ENCODE measurements at regions not wholly inside any gene's neighbourhood (a gene's known extent, or its start where the extent isn't known, plus 50 kb on each side); places are given as distances from the start of the nearest gene placed in this dataset.

DNA sequence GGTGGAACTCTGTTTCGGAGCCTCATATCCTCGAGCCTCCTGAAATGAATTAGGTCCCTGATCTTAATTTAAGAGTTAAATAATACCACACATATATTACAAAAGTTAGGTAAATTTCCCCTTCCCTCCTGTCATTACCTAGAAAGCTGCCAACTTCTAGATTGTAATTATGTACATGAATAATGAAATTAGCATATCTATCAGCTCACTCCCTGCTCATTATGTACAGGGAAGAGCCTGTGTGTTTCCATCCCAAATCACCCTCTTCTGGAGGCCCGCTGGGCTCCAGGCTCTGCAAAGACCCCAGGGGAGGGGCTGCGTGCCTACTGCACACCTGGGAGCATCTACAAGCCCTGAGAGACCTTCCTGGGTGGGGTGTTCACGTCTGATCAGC is 384.1 kb downstream of the MN1 start:
- Mint-ChIP-seq H3K36me3 (no peaks in the 10 kb centered on the region), H3K9me3 (ENCODE audit: low read depth) (no peaks in the 10 kb centered on the region)

DNA sequence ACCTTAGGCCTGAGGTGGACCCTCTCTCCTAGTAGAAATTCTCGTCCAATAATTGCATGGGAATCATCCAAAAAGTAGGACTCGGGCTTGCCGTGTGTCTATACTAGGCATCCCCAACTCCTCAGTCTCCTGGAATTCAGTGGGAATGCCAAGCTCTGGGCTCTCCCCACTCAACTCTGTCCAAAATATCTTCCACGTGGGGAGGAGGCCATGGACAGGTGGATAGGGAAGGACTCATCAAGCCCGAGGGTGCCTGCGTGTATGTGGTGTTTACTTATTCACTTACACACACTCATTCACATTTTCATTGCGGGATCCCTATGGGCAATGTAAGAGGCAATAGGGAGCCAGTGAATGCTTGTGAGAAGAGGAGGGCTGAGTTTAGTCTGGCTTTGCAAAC is 383.3 kb downstream of the MN1 start:
- H3K4me3 Mint-ChIP-seq = no peak overlapping the region
- H3K4me1 Mint-ChIP-seq (ENCODE audit: low read depth) = no peaks in the 10 kb centered on the region
- no peaks in the 10 kb centered on the region for H3K36me3 Mint-ChIP-seq
- H3K27ac Mint-ChIP-seq = no peak overlapping the region
- peaks cover 17% of the 10 kb centered on the region for H3K27me3 Mint-ChIP-seq
- H3K9me3 Mint-ChIP-seq (ENCODE audit: low read depth) = no peaks in the 10 kb centered on the region

More for the DNA sequence above, 384.1 kb downstream of the MN1 start:
- Mint-ChIP-seq H3K27me3 (peaks cover 17% of the 10 kb centered on the region), H3K27ac (no peak overlapping the region), H3K4me3 (no peak overlapping the region), H3K4me1 (ENCODE audit: low read depth) (no peaks in the 10 kb centered on the region)

DNA sequence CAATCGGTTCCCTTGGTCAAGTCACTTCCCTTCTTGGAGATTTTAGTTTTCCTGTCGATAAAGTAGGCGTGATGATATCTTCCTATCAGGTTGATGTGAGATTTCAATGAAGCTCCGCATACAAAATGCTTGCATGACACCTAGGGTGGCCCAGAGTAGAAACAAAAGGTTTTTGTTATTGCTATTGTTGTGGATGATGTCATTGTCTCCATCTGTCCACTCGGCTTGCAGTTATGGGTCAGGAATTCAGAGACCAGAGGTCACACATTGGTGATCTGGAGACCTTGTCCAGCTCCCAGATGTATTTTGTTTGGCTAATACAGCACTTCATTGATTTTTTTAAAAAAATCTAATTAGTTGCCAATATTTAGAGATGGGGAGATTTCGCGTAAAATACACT is 382.1 kb downstream of the MN1 start:
- no peak overlapping the region for H3K27ac Mint-ChIP-seq
- H3K36me3 Mint-ChIP-seq = no peaks in the 10 kb centered on the region
- no peaks in the 10 kb centered on the region for H3K4me1 Mint-ChIP-seq (ENCODE audit: low read depth)
- H3K27me3 Mint-ChIP-seq = peaks cover 21% of the 10 kb centered on the region
- H3K9me3 Mint-ChIP-seq (ENCODE audit: low read depth) = no peaks in the 10 kb centered on the region
- no peak overlapping the region for H3K4me3 Mint-ChIP-seq

DNA sequence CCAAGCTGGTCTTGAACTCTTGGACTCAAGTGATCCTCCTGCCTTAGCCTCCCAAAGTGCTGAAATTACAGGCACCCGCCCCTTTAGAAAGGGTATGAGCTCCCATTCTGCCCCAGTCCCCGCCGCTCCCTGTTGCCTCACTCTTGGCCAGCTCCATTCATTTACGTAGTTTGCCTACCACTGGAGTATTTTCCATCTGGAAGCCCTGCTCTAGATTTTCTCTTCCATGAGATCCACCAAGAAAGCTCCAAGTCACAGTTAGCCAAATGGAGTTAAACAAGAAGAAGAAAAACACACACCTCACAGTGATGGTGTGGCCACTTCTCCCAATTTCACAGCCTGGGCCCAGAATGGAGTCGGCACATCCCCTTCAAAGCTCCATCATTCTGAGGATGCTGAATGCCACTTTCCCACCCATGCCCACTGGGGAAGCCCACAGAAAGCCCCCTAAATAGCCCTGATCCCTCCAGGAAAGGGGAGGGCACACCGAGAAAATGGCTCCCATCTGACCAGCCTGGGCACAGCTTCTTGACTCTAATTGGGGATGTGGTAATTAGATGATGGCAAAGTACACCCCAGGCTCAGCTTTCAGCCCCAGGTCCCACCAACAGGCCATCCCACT is 381.2 kb downstream of the MN1 start:
- H3K4me1 Mint-ChIP-seq (ENCODE audit: low read depth) = no peaks in the 10 kb centered on the region
- H3K27me3 Mint-ChIP-seq = peaks cover 21% of the 10 kb centered on the region
- H3K27ac Mint-ChIP-seq = no peak overlapping the region
- no peak overlapping the region for H3K4me3 Mint-ChIP-seq
- H3K9me3 Mint-ChIP-seq (ENCODE audit: low read depth) = no peaks in the 10 kb centered on the region
- H3K36me3 Mint-ChIP-seq = no peaks in the 10 kb centered on the region

DNA sequence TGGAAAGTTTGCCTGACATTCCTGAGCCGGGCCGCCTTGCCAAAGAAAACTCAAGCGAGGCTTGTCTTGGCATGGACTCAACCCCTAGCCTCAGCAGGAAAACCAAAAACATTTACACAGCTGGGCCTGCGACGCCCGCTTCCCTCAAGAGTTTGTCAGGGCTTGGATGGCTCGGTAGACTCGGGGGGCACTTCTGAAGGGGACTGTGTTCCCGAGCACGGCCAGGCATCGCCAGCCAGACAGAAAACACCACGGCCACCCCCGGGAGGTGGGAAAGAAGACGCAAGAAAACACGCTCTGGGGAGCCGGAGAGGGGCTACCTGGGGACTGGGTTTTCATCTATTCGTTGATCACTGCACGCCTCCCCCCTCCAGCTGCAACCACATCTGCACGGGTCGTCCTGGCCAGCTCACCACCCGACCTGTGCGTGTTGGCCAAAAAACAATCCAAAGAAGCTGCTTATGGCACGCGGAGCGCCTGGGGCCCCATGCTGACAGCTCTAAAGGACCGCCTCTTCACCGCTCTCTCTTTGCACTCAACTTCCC is 380.7 kb downstream of the MN1 start:
- no peak overlapping the region for H3K27ac Mint-ChIP-seq

DNA sequence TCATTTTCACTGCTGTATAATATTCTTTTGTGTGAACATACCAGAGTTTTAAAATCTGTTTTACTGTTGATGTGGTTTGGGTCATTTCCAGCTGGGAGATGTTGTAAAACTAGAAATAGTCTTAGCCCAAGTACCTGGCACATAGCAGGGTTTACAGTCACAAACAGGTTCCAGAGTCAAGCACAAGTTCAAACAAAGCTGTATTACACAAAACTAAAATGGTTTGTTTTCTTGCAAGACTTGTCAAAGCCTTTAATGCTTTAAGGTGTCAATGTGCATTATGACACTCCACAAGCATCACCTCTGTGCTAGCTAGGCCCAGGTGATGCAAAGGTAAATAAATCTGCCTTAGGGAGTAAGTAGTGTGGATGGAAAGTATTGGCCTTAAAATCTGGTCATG is 379.1 kb downstream of the MN1 start:
- H3K9me3 Mint-ChIP-seq (ENCODE audit: low read depth) = no peaks in the 10 kb centered on the region
- no peaks in the 10 kb centered on the region for H3K4me1 Mint-ChIP-seq (ENCODE audit: low read depth)
- H3K4me3 Mint-ChIP-seq = no peak overlapping the region
- no peaks in the 10 kb centered on the region for H3K36me3 Mint-ChIP-seq
- H3K27ac Mint-ChIP-seq = no peak overlapping the region
- H3K27me3 Mint-ChIP-seq = peaks cover 14% of the 10 kb centered on the region

More for the DNA sequence above, 380.7 kb downstream of the MN1 start:
- Mint-ChIP-seq H3K27me3 (peaks cover 20% of the 10 kb centered on the region), H3K4me1 (ENCODE audit: low read depth) (no peaks in the 10 kb centered on the region), H3K36me3 (no peaks in the 10 kb centered on the region), H3K4me3 (no peak overlapping the region), H3K9me3 (ENCODE audit: low read depth) (no peaks in the 10 kb centered on the region)

DNA sequence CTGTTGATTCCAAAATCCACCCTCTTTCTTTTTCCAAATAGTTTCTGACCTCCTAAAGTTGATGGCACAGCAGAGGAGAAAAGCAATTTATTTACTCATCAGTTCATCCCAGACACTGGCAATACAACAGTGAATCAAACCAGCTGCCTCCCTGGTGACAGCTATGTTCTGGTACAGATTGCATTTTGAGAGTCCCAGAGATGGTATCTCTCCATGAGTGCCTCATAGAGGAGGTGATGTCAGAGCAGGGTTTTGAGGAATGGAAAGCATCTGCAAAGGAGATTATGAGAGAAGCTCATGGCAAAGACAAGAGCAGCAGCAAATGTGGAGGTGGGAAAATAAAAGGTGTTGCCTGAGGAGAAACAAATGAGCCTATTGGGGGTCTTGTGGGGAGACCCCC is 377.2 kb downstream of the MN1 start:
- Mint-ChIP-seq H3K4me3 (no peak overlapping the region), H3K36me3 (no peaks in the 10 kb centered on the region), H3K4me1 (ENCODE audit: low read depth) (no peaks in the 10 kb centered on the region), H3K27ac (no peak overlapping the region), H3K9me3 (ENCODE audit: low read depth) (peaks cover 5% of the 10 kb centered on the region), H3K27me3 (peaks cover 12% of the 10 kb centered on the region)

DNA sequence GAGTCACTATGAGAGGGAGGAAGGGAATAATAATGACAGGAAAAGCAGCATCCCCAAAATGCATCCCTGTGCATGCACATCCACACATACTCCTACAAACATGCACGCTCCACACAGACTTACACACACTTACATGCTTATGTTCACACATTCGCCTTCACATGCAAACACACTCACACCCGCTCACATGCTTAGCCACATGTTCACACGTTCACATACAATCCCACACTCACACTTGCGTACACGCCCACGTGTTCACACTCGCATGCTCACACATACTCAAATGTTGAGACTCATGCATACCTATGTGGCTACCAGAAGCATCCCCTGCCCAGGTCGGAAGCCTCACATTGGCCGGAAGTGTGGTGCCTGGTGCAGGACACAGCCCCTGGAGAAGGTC is 372.1 kb downstream of the MN1 start:
- H3K27me3 Mint-ChIP-seq = peaks cover 2% of the 10 kb centered on the region
- no peak overlapping the region for H3K4me3 Mint-ChIP-seq
- no peaks in the 10 kb centered on the region for H3K4me1 Mint-ChIP-seq (ENCODE audit: low read depth)
- H3K27ac Mint-ChIP-seq = no peak overlapping the region
- peaks cover 5% of the 10 kb centered on the region for H3K9me3 Mint-ChIP-seq (ENCODE audit: low read depth)
- H3K36me3 Mint-ChIP-seq = no peaks in the 10 kb centered on the region

DNA sequence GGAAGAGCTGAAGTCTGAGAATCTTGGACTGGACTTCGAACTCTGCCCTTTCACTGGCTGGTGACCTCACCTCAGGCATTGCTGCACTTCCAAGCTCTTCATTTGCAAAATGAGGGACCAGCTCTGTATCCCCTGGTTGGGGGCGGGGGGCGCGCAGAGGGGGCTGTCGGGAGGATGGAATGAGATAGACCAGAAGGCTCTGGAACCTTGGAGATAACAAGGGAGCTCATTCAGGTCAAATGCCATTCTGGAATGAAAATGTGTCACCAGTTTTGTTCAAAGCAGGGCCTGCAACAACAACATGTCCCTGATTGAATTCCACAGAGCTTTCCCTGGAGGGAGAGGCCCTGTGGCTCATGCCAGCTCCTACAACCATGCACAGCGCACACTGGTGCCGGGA is 370.5 kb downstream of the MN1 start:
- no peaks in the 10 kb centered on the region for H3K4me1 Mint-ChIP-seq (ENCODE audit: low read depth)

DNA sequence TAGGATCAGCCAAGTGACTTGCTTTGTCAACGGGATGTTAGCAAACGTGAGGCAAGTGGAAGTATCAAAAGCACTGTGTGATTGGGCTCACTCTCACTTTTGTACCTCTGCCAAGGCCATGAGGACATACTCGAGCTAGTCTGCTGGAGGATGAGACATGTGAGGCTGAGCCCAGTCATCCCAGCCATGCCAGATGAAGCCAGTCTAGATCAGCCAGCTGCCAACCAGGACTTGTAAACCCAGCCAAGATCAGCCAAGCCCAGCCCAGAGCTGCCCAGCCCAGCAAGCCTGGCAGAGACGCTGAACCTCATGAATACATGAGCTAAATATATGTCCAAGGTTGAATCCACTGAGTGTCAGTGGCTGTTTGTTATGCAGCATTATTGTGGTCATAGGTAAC is 369.7 kb downstream of the MN1 start:
- H3K4me3 Mint-ChIP-seq = no peak overlapping the region
- H3K4me1 Mint-ChIP-seq (ENCODE audit: low read depth) = no peaks in the 10 kb centered on the region
- peaks cover 2% of the 10 kb centered on the region for H3K27me3 Mint-ChIP-seq
- no peak overlapping the region for H3K27ac Mint-ChIP-seq
- H3K9me3 Mint-ChIP-seq (ENCODE audit: low read depth) = peaks cover 5% of the 10 kb centered on the region
- H3K36me3 Mint-ChIP-seq = no peaks in the 10 kb centered on the region

More for the DNA sequence above, 370.5 kb downstream of the MN1 start:
- Mint-ChIP-seq H3K36me3 (no peaks in the 10 kb centered on the region), H3K4me3 (no peak overlapping the region), H3K27ac (no peak overlapping the region), H3K9me3 (ENCODE audit: low read depth) (peaks cover 5% of the 10 kb centered on the region), H3K27me3 (peaks cover 2% of the 10 kb centered on the region)

DNA sequence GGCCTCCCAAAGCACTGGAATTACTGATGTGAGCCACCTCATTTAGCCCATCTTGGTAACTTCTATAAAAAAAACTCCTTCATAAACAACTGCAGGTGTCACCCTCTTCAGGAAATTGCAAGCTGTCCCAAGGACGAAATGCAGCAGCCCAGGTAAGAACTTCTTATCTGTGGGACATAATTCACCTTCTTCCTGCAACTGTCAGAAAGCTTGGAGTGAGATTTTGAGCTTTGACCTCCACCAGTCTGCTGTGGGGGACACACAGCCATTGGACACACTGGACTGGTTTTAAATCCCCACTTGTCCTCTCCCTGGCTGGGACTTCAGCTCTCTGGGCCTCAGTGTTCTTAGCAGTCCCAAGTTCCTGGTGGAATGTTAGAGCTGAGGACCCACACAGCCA is 368.5 kb downstream of the MN1 start:
- Mint-ChIP-seq H3K4me3 (no peak overlapping the region), H3K9me3 (ENCODE audit: low read depth) (no peaks in the 10 kb centered on the region), H3K27ac (no peak overlapping the region), H3K36me3 (no peaks in the 10 kb centered on the region), H3K27me3 (peaks cover 2% of the 10 kb centered on the region), H3K4me1 (ENCODE audit: low read depth) (no peaks in the 10 kb centered on the region)

DNA sequence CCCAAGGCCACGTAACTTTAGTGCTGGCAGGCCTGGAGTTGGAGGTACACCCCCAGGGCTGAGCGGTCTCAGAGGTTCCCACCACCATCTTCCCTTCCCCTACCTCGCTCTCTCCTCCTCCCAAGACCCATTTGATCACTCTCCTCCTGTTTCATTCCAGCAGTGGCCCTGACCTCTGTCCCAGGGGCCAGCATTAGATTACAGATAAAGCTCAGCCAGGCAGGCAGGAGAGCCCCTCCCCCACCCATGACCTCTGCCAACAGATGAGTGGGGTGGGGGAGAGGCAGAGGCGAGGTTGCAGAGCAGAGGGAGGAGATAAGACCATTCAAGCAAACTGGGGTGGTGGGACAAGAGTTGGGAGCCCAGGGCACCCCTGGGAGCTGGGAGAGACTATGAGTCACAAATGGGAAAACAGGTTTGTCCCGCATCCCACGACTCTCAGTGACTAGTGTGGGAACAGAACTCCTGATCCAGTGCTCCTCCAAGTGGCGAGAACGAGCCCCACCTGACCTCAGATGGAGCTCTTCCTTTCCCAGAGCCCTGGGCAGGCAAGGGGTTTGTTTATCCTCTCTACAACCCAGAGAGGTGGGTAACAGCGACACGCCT is 367.9 kb downstream of the MN1 start:
- Mint-ChIP-seq H3K36me3 (no peaks in the 10 kb centered on the region), H3K27ac (no peak overlapping the region), H3K27me3 (peaks cover 2% of the 10 kb centered on the region), H3K4me1 (ENCODE audit: low read depth) (no peaks in the 10 kb centered on the region), H3K4me3 (no peak overlapping the region), H3K9me3 (ENCODE audit: low read depth) (no peaks in the 10 kb centered on the region)

DNA sequence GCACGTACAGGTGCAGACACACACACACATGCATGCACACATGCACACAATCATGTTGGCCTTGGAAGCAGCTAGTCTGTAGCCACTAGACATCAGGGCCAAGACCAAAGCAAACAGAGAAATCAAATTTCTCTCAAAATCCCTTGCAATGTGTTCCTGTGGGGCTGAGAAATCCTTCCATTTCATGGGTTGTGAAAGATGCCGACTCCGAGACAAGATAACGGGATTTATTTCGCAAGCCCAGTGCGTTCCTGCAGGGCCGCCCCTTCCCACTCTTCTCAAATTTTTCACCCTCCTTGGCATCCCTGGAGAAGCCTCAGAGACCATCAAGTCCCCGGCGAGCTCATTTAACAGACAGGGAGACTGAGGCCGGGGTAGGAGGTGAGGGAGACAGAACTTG is 366.7 kb downstream of the MN1 start:
- H3K27me3 Mint-ChIP-seq = peaks cover 1% of the 10 kb centered on the region
- no peaks in the 10 kb centered on the region for H3K36me3 Mint-ChIP-seq
- no peak overlapping the region for H3K4me3 Mint-ChIP-seq
- no peaks in the 10 kb centered on the region for H3K9me3 Mint-ChIP-seq (ENCODE audit: low read depth)
- H3K4me1 Mint-ChIP-seq (ENCODE audit: low read depth) = no peaks in the 10 kb centered on the region
- H3K27ac Mint-ChIP-seq = no peak overlapping the region

DNA sequence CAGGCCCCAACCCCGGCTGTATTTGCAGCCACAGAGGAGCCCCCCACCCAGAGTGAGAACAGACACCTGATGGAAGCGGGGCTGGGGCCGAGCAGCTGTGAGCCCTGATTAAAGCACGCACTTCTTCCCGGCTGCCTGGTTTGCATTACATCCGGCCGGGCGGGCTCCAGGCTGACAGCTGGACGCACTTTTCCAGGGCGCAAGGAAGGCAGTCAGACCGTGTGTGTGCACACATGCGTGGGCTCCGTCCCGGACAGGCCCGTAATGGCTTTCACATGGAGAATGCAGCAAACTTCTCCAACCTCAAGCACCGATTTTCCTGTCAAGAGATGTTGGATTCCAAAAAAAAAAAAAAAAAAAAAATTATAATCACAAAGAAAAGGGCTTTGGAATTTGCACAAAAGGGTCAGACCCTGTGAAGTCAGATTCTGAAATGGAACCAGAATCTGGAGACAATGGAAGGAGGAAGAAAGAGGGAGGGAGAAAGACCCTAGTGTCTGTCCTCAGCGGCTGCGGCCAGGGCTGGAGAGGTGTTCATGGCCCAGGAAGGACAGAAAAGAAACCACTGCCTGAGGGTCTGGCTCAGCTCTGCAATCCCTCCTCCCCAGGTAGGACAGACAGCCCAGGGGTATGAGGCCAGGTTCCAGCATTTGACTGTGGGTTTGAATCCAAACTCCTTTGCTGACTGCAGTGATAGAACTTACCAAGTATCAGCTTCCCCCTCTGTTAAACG is 365.5 kb downstream of the MN1 start:
- Mint-ChIP-seq H3K4me1 (ENCODE audit: low read depth) (no peaks in the 10 kb centered on the region), H3K27ac (no peak overlapping the region), H3K27me3 (peaks cover 1% of the 10 kb centered on the region), H3K36me3 (no peaks in the 10 kb centered on the region), H3K9me3 (ENCODE audit: low read depth) (no peaks in the 10 kb centered on the region), H3K4me3 (no peak overlapping the region)

DNA sequence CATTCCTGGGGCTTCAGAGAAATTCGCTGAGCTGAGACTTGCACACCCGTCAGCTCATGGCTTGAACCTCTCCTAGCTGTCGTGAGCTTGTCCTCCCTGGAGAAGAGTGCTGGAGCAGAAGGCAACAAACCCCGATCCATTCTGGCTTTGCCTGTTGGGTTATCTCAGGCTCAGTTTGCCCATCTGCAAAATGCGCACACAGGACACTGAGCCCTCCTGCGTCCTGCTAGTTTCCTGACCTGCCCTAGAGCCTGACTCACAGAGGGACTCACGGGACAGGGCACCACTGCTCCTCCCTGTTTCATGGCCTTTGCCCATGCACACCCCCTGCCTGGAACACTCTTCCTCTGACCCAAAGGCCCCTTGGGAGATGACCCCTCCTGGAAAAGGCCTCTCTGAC is 365.0 kb downstream of the MN1 start:
- H3K4me1 Mint-ChIP-seq (ENCODE audit: low read depth) = no peaks in the 10 kb centered on the region
- no peaks in the 10 kb centered on the region for H3K36me3 Mint-ChIP-seq
- no peaks in the 10 kb centered on the region for H3K9me3 Mint-ChIP-seq (ENCODE audit: low read depth)
- peaks cover 1% of the 10 kb centered on the region for H3K27me3 Mint-ChIP-seq
- H3K4me3 Mint-ChIP-seq = no peak overlapping the region
- H3K27ac Mint-ChIP-seq = no peak overlapping the region
